WI38 (cell line): ENCODE measurements at regions not wholly inside any gene's neighbourhood (a gene's known extent, or its start where the extent isn't known, plus 50 kb on each side); places are given as distances from the start of the nearest gene placed in this dataset.
"Not testable (repeated sequence)": the region's sequence is repeated elsewhere in the genome, so short reads cannot be mapped to it uniquely, and the experiment has no call there.

ENCODE experiments used
- H3K4me3 ChIP-seq: 2 replicates; pipeline ENCODE4 v1.5.1; 2011; ENCODE audit warnings: low read depth, mild to moderate bottlenecking, control low read depth, low read length
- CTCF ChIP-seq: IDR thresholded peaks from 2 replicates; pipeline ENCODE4 v1.5.1; 2012; ENCODE audit warnings: low read depth, mild to moderate bottlenecking, control low read depth, low read length

- H3K4me3 ChIP-seq, result no peak overlapping the region
- TF ChIP-seq CTCF, result no peak
Observed at GRCh38 chr14:23725980-23726710, 90.0 kb downstream of the DHRS2 start.

- no peak overlapping the region for H3K4me3 ChIP-seq
- peak; percentile 19 for TF ChIP-seq CTCF
Observed at GRCh38 chr14:23727566-23728335, 91.6 kb downstream of the DHRS2 start.

GRCh38 chr14:23728791-23729190 lies 92.6 kb downstream of the DHRS2 start:
- no peak overlapping the region for H3K4me3 ChIP-seq
- TF ChIP-seq CTCF, result no peak

GRCh38 chr14:23729720-23730387 lies 93.7 kb downstream of the DHRS2 start:
- H3K4me3 ChIP-seq, result no peak overlapping the region
- TF ChIP-seq CTCF, result 0 out of 2 replicates have a peak, but pooled peaks have one; percentile 14

GRCh38 chr14:23735394-23735793 lies 99.2 kb downstream of the DHRS2 start:
- H3K4me3 ChIP-seq, result no peak overlapping the region
- no peak for TF ChIP-seq CTCF

- not testable (repeated sequence) for H3K4me3 ChIP-seq
Observed at GRCh38 chr14:23744368-23744767, 108.2 kb downstream of the DHRS2 start.

- no peak overlapping the region for H3K4me3 ChIP-seq
- no peak for TF ChIP-seq CTCF
Observed at GRCh38 chr14:23750357-23750756, 114.2 kb downstream of the DHRS2 start.
